Smooth muscle cell (in vitro differentiated cells): ENCODE measurements at regions not wholly inside any gene's neighbourhood (a gene's known extent, or its start where the extent isn't known, plus 50 kb on each side); places are given as distances from the start of the nearest gene placed in this dataset.

Source experiments
- DNase-seq: peaks from one replicate; lab custom pipeline; 2025; ENCODE audit not compliant: unreplicated experiment; lab: John Stamatoyannopoulos, UW
- H2AFZ ChIP-seq: fragments of 200-600 bp; sonication (generic); 2 replicates; pipeline ENCODE4 v1.6.0; 2016; ENCODE audit warnings: antibody characterized with exemption, low read depth, mild to moderate bottlenecking
- H3F3A ChIP-seq: fragments of 200-600 bp; sonication (generic); 2 replicates; pipeline ENCODE4 v1.6.0; 2017; ENCODE audit warnings: antibody characterized with exemption, low read depth
- H3K27ac ChIP-seq: fragments of 200-600 bp; sonication (generic); 2 replicates; pipeline ENCODE4 v1.5.1; 2016; ENCODE audit warnings: low read depth, mild to moderate bottlenecking
- H3K27me3 ChIP-seq: fragments of 200-600 bp; sonication (generic); 2 replicates; pipeline ENCODE4 v1.6.1; 2016; ENCODE audit warnings: low read depth, mild to moderate bottlenecking
- H3K36me3 ChIP-seq: fragments of 200-600 bp; sonication (generic); 2 replicates; pipeline ENCODE4 v1.5.1; 2016; ENCODE audit warnings: low read depth
- H3K4me1 ChIP-seq: fragments of 200-600 bp; sonication (generic); 2 replicates; pipeline ENCODE4 v1.5.1; 2016; ENCODE audit warnings: low read depth
- H3K4me2 ChIP-seq: fragments of 200-600 bp; sonication (generic); 2 replicates; pipeline ENCODE4 v1.6.0; 2016; ENCODE audit warnings: mild to moderate bottlenecking
- H3K4me3 ChIP-seq: fragments of 200-600 bp; sonication (generic); 2 replicates; pipeline ENCODE4 v1.5.1; 2016; ENCODE audit warnings: mild to moderate bottlenecking
- H3K79me2 ChIP-seq: fragments of 200-600 bp; sonication (generic); 2 replicates; pipeline ENCODE4 v1.6.0; 2016; ENCODE audit warnings: low read depth, mild to moderate bottlenecking
- H3K9ac ChIP-seq: fragments of 200-600 bp; sonication (generic); 2 replicates; pipeline ENCODE4 v1.6.0; 2016; ENCODE audit warnings: low read depth
- H3K9me3 ChIP-seq: fragments of 200-600 bp; sonication (generic); replicated peaks from 2 replicates; pipeline ENCODE4 v1.5.1; 2016; ENCODE audit warnings: low read depth
- H4K20me1 ChIP-seq: fragments of 200-600 bp; sonication (generic); 2 replicates; pipeline ENCODE4 v1.6.0; 2016; ENCODE audit warnings: low read depth
- WGBS: methylation state at CpG from one replicate; pipeline ENCODE4 v1.1.7; 2016; ENCODE audit warnings: low lambda C conversion rate; 5-methylcytosine and 5-hydroxymethylcytosine counted together
- TF ChIP-seq, protein P1 (sequence below): fragments of 200-600 bp; sonication (generic); IDR thresholded peaks from 2 replicates; pipeline ENCODE4 v1.5.1; 2017; ENCODE audit warnings: borderline replicate concordance, mild to moderate bottlenecking, antibody characterized with exemption; ENCODE audit not compliant: insufficient read depth, poor library complexity, severe bottlenecking

DNA sequence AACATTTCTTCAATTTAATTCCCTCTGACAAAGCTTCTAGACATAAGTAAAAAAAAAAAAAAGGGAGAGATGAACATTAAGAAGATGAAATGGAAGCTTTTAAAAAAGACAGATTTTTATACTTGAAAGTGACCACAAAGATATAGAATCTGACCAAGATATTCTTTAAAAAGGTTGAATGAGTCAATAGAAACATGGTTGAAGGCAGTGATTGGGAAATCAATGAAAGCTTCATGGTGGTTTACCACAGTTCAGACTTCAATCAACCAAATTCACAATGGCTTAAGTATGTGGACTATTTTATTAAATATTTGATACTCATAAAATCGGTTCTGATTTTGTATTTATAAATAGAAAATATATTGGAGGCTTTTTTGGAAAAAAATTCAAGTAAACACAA, 248.4 kb upstream of the HSF2 start:
- Histone ChIP-seq H3K9me3 (no peaks in the 10 kb centered on the region), H4K20me1 (no peaks in the 10 kb centered on the region), H3K9ac (no peak overlapping the region), H3K4me2 (peak overlapping the region; percentile 29), H3K27ac (no peak overlapping the region), H2AFZ (no peak overlapping the region), H3K79me2 (no peaks in the 10 kb centered on the region), H3F3A (no peaks in the 10 kb centered on the region), H3K27me3 (no peaks in the 10 kb centered on the region), H3K36me3 (no peaks in the 10 kb centered on the region), H3K4me1 (peaks cover 3% of the 10 kb centered on the region), H3K4me3 (no peak overlapping the region)
- 77% methylated on average over 1 of the region's 1 CpG for WGBS
- TF ChIP-seq, protein P1, sequence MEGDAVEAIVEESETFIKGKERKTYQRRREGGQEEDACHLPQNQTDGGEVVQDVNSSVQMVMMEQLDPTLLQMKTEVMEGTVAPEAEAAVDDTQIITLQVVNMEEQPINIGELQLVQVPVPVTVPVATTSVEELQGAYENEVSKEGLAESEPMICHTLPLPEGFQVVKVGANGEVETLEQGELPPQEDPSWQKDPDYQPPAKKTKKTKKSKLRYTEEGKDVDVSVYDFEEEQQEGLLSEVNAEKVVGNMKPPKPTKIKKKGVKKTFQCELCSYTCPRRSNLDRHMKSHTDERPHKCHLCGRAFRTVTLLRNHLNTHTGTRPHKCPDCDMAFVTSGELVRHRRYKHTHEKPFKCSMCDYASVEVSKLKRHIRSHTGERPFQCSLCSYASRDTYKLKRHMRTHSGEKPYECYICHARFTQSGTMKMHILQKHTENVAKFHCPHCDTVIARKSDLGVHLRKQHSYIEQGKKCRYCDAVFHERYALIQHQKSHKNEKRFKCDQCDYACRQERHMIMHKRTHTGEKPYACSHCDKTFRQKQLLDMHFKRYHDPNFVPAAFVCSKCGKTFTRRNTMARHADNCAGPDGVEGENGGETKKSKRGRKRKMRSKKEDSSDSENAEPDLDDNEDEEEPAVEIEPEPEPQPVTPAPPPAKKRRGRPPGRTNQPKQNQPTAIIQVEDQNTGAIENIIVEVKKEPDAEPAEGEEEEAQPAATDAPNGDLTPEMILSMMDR = no peak
- DNase-seq = no peak

DNA sequence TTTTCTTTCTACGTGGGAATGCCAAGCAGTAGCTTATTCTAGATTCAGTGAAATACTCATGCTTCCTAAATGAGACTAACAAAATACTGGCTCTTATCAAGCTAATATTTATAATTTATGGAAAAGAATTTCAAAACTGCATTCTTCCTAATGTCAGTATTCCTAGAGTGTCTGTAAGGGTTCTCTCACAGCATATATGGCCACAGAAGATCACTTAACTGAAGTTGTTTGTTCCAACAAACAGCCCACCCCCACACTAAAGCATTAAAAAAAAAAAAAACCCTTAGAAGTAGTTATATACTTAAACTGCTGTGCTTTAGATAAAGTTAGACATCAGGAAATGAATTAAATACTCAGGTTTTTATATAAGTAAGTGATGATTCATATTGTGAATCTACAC, 247.7 kb upstream of the HSF2 start:
- H3K4me2 ChIP-seq = peak overlapping the region; percentile 29
- H3F3A ChIP-seq = no peaks in the 10 kb centered on the region
- H3K36me3 ChIP-seq = no peaks in the 10 kb centered on the region
- peak overlapping the region; percentile 59 for H2AFZ ChIP-seq
- no peak overlapping the region for H3K4me3 ChIP-seq
- WGBS = 74% methylated on average over 1 of the region's 1 CpG
- H3K27ac ChIP-seq = no peak overlapping the region
- DNase-seq = no peak
- no peaks in the 10 kb centered on the region for H3K9me3 ChIP-seq
- H3K27me3 ChIP-seq = no peaks in the 10 kb centered on the region
- peaks cover 3% of the 10 kb centered on the region for H3K4me1 ChIP-seq
- H4K20me1 ChIP-seq = no peaks in the 10 kb centered on the region
- no peaks in the 10 kb centered on the region for H3K79me2 ChIP-seq
- TF ChIP-seq, protein P1 = no peak
- no peak overlapping the region for H3K9ac ChIP-seq

DNA sequence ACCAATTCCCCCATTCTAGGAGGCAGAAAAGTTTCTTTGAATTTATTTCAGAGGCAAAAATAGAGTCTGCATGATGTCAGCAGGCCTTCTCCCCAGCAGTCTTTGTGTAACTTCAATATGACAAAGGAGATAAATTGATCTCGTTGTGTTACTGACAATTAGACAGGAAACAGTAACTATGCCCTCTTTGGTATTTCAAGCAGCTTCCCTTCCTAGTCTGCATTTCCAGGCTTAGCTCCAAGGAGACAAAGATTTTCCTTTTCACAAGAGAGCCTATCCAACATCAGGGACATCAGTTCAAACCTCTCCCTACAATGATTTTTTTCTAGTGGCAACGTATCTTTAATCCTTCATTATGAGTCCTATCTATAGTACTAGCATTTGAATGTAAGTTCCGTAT, 245.9 kb upstream of the HSF2 start:
- no peaks in the 10 kb centered on the region for H4K20me1 ChIP-seq
- H3K4me1 ChIP-seq = peaks cover 3% of the 10 kb centered on the region
- H3K27me3 ChIP-seq = no peaks in the 10 kb centered on the region
- WGBS = 68% methylated on average over 3 of the region's 3 CpGs
- H3K79me2 ChIP-seq = no peaks in the 10 kb centered on the region
- H3K27ac ChIP-seq = no peak overlapping the region
- H3K36me3 ChIP-seq = no peaks in the 10 kb centered on the region
- H2AFZ ChIP-seq = peak overlapping the region; percentile 19
- no peaks in the 10 kb centered on the region for H3K9me3 ChIP-seq
- no peak overlapping the region for H3K4me2 ChIP-seq
- no peak for DNase-seq
- no peaks in the 10 kb centered on the region for H3F3A ChIP-seq
- H3K4me3 ChIP-seq = no peak overlapping the region
- TF ChIP-seq, protein P1 = no peak
- H3K9ac ChIP-seq = no peak overlapping the region

DNA sequence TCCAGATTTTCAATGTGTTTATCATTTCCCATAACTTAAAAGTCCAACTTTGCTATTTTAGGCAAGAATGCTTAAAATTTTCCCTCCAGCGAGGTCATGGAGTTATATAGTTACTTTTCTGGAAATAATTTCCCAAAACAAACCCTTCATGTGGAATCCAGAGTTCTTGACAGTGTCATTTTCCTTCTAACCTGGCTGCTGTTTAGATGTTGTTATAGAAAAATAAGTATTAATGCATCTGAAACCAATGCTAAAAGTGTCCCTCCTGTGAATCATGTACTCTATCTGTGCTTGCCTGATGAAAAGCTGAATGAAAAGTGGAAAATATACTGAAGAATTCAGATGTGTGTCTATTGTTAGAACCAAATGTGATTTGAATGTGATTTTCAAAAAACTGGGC, 245.3 kb upstream of the HSF2 start:
- H3K36me3 ChIP-seq = no peaks in the 10 kb centered on the region
- no peak overlapping the region for H3K4me3 ChIP-seq
- peak overlapping the region; percentile 19 for H2AFZ ChIP-seq
- no peaks in the 10 kb centered on the region for H3K27me3 ChIP-seq
- H3F3A ChIP-seq = no peaks in the 10 kb centered on the region
- peaks cover 3% of the 10 kb centered on the region for H3K4me1 ChIP-seq
- WGBS = 81% methylated on average over 1 of the region's 1 CpG
- no peaks in the 10 kb centered on the region for H3K79me2 ChIP-seq
- TF ChIP-seq, protein P1 = no peak
- DNase-seq = no peak
- H3K9me3 ChIP-seq = no peaks in the 10 kb centered on the region
- no peak overlapping the region for H3K9ac ChIP-seq
- H4K20me1 ChIP-seq = no peaks in the 10 kb centered on the region
- H3K27ac ChIP-seq = no peak overlapping the region
- H3K4me2 ChIP-seq = no peak overlapping the region
